Cardiac muscle cell (in vitro differentiated cells and primary cell): ENCODE measurements at regions not wholly inside any gene's neighbourhood (a gene's known extent, or its start where the extent isn't known, plus 50 kb on each side); places are given as distances from the start of the nearest gene placed in this dataset.

Source experiments
- DNase-seq, 2 donors: peaks; one replicate each; pipeline versions ENCODE4 v3.0.0 to v3.0.0-alpha.2; 2010 to 2017; ENCODE audit warnings: low read depth in 1 of 2, low spot score in 1 of 2
- H3K27ac ChIP-seq: fragments of 200-600 bp; sonication (generic); 2 replicates; pipeline ENCODE4 v1.5.1; 2016
- H3K27me3 ChIP-seq: fragments of 200-600 bp; sonication (generic); 2 replicates; pipeline ENCODE4 v1.6.0; 2016; ENCODE audit warnings: control low read depth
- H3K36me3 ChIP-seq: fragments of 200-600 bp; sonication (generic); 2 replicates; pipeline ENCODE4 v1.5.1; 2016; ENCODE audit warnings: control low read depth
- H3K4me1 ChIP-seq: fragments of 200-600 bp; sonication (generic); 2 replicates; pipeline ENCODE4 v1.8.1; 2017; ENCODE audit warnings: low read depth, mild to moderate bottlenecking, mixed run types
- H3K4me3 ChIP-seq: fragments of 200-600 bp; sonication (generic); 2 replicates; pipeline ENCODE4 v1.5.1; 2016; ENCODE audit warnings: mild to moderate bottlenecking
- H3K9me3 ChIP-seq: fragments of 200-600 bp; sonication (generic); 2 replicates; pipeline ENCODE4 v1.5.1; 2017; ENCODE audit warnings: low read depth, mild to moderate bottlenecking, control low read depth
- CTCF ChIP-seq: IDR thresholded peaks from 2 replicates; pipeline ENCODE4 v1.5.1; 2012; ENCODE audit warnings: low read depth, mild to moderate bottlenecking, low read length

- no peaks in the 10 kb centered on the region for H3K4me1 ChIP-seq
- no peaks in the 10 kb centered on the region for H3K27me3 ChIP-seq
- no peaks in the 10 kb centered on the region for H3K36me3 ChIP-seq
- no peaks in the 10 kb centered on the region for H3K9me3 ChIP-seq
- no peak overlapping the region for H3K27ac ChIP-seq
- TF ChIP-seq CTCF: no peak
- DNase-seq: no peak
- H3K4me3 ChIP-seq: no peak overlapping the region
Measured at GRCh38 chr11:116309446-116309845, 463.3 kb downstream of the BUD13 start.

GRCh38 chr11:116302756-116303155 is 470.0 kb downstream of the BUD13 start:
- no peak for TF ChIP-seq CTCF
- no peak for DNase-seq
- H3K4me3 ChIP-seq: no peak overlapping the region
- H3K4me1 ChIP-seq: no peaks in the 10 kb centered on the region
- H3K27ac ChIP-seq: no peak overlapping the region
- no peaks in the 10 kb centered on the region for H3K36me3 ChIP-seq
- H3K27me3 ChIP-seq: no peaks in the 10 kb centered on the region
- H3K9me3 ChIP-seq: no peaks in the 10 kb centered on the region

GRCh38 chr11:116301141-116301540 is 471.6 kb downstream of the BUD13 start:
- no peaks in the 10 kb centered on the region for H3K36me3 ChIP-seq
- H3K4me1 ChIP-seq: no peaks in the 10 kb centered on the region
- TF ChIP-seq CTCF: no peak
- H3K9me3 ChIP-seq: no peaks in the 10 kb centered on the region
- H3K27me3 ChIP-seq: no peaks in the 10 kb centered on the region
- H3K4me3 ChIP-seq: no peak overlapping the region
- H3K27ac ChIP-seq: no peak overlapping the region
- no peak for DNase-seq

- no peak overlapping the region for H3K27ac ChIP-seq
- no peak for DNase-seq
- no peaks in the 10 kb centered on the region for H3K9me3 ChIP-seq
- H3K4me3 ChIP-seq: no peak overlapping the region
- no peak for TF ChIP-seq CTCF
- no peaks in the 10 kb centered on the region for H3K27me3 ChIP-seq
- no peaks in the 10 kb centered on the region for H3K36me3 ChIP-seq
- H3K4me1 ChIP-seq: peaks cover 4% of the 10 kb centered on the region
Measured at GRCh38 chr11:116300232-116300631, 472.6 kb downstream of the BUD13 start.

GRCh38 chr11:116294630-116295029 is 478.2 kb downstream of the BUD13 start:
- Histone ChIP-seq H3K36me3 (no peaks in the 10 kb centered on the region), H3K4me1 (peaks cover 29% of the 10 kb centered on the region), H3K4me3 (no peak overlapping the region), H3K9me3 (no peaks in the 10 kb centered on the region), H3K27ac (peak overlapping the region; percentile 87), H3K27me3 (no peaks in the 10 kb centered on the region)
- TF ChIP-seq CTCF: no peak
- peak; percentile 25 to 59 for DNase-seq

GRCh38 chr11:116287866-116288265 is 484.9 kb downstream of the BUD13 start:
- DNase-seq: no peak
- H3K36me3 ChIP-seq: no peaks in the 10 kb centered on the region
- H3K9me3 ChIP-seq: peaks cover 3% of the 10 kb centered on the region
- no peak for TF ChIP-seq CTCF
- no peak overlapping the region for H3K4me3 ChIP-seq
- peaks cover 1% of the 10 kb centered on the region for H3K4me1 ChIP-seq
- no peaks in the 10 kb centered on the region for H3K27me3 ChIP-seq
- H3K27ac ChIP-seq: no peak overlapping the region
